ENCODE measurements at regions not wholly inside any gene's neighbourhood (a gene's known extent, or its start where the extent isn't known, plus 50 kb on each side); places are given as distances from the start of the nearest gene placed in this dataset.

GRCh38 chr4:112855058-112855457 is 194.4 kb upstream of the ANK2 start:
- no peaks in the 10 kb centered on the region for H3K9me3 ChIP-seq
- no peaks in the 10 kb centered on the region for H3K36me3 ChIP-seq (ENCODE audit: low read depth)
- ATAC-seq = no peak
- no peak for DNase-seq
- no peak for TF ChIP-seq CTCF (IDR thresholded peaks at IDR 0.05)
- no peak overlapping the region for H3K4me3 ChIP-seq
- intact Hi-C loops (cut with DNase I, micrococcal nuclease) = no loop called here
- H3K4me1 ChIP-seq (ENCODE audit: low read depth) = no peaks in the 10 kb centered on the region

DNA sequence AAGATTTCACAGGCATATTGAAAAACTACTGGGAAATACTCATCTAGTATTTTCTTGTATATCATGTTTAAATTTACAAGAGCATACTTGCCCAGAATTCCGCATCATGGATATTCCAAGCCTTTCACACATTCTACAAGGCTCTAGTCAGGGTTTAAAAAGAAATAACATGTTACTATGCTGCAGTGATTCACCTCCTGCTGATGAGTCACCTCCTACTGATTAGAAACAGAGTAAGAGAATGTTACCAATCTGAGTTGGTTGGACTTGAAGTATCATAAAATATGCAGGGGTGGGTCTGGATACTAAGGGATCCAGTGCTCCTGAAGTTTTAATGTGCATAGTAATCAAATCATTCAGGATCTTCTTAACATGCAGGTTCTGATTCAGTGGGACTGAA is 192.0 kb upstream of the ANK2 start:
- Histone ChIP-seq H3K9me3 (no peaks in the 10 kb centered on the region), H3K4me1 (ENCODE audit: low read depth) (no peaks in the 10 kb centered on the region), H3K4me3 (no peak overlapping the region), H3K36me3 (ENCODE audit: low read depth) (no peaks in the 10 kb centered on the region)
- intact Hi-C loops (cut with DNase I, micrococcal nuclease) = no loop called here
- no peak for TF ChIP-seq CTCF (IDR thresholded peaks at IDR 0.05)
- no peak for DNase-seq
- no peak for ATAC-seq

DNA sequence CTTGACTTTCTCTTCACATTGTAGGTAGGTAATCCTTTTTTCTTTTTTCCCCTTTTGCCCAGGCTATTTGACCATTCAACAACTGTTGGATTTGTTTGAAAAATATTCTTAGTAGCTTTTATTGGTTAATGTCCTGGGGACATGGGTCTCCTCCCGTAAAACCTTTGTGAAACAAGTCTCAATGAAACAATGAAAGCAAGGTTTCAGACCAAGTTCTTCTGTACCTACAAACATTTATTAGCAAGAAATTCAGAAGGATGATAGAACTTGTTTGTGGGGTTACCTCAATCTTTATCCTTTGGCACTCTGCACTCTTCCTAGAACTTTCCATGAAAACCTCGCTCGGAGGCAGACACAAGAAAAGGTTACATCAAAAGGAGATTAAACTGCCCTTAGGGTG is 190.7 kb upstream of the ANK2 start:
- H3K9me3 ChIP-seq = no peaks in the 10 kb centered on the region
- H3K4me3 ChIP-seq = no peak overlapping the region
- no peak for ATAC-seq
- no peaks in the 10 kb centered on the region for H3K36me3 ChIP-seq (ENCODE audit: low read depth)
- intact Hi-C loops (cut with DNase I, micrococcal nuclease) = no loop called here
- no peaks in the 10 kb centered on the region for H3K4me1 ChIP-seq (ENCODE audit: low read depth)
- no peak for TF ChIP-seq CTCF (IDR thresholded peaks at IDR 0.05)
- no peak for DNase-seq

DNA sequence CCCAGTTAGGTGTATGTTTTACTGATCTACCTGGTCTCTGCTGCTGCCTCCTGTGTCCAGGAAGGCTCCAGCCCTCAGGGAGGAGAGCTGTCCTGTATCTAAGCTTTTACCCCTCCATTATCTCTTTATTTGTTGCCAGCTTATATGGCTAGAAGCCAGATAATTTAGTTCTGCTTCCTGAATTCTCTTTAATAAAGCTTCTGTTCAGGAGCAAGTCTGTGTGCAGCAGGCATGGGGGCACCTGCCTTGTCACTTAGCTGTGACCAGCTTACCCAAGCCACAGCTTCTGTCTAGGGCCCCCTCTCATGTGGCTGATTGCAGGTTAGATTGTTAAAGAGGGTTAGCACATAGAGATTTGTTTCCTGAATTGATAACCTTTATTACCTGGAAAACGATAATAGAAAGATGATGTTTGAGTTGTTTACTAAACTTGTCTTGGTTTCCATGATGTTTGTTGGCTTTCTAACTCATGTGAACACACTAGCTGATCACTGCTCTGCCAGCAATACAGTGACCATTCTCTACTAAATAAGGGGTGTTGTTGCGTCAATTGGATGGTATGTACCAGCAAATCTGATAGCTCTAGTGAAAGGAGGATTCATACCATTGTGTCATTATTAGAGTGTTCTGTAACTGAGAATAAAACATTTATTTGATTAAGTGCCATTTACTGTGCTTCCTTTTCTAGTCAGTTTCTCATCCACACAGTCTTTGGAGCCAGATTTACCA is 189.8 kb upstream of the ANK2 start:
- no peaks in the 10 kb centered on the region for H3K9me3 ChIP-seq
- TF ChIP-seq CTCF (IDR thresholded peaks at IDR 0.05) = no peak
- no peaks in the 10 kb centered on the region for H3K36me3 ChIP-seq (ENCODE audit: low read depth)
- ATAC-seq (no peak), DNase-seq (no peak)
- no peak overlapping the region for H3K4me3 ChIP-seq
- H3K4me1 ChIP-seq (ENCODE audit: low read depth) = no peaks in the 10 kb centered on the region
- intact Hi-C loops (cut with DNase I, micrococcal nuclease) = no loop called here

DNA sequence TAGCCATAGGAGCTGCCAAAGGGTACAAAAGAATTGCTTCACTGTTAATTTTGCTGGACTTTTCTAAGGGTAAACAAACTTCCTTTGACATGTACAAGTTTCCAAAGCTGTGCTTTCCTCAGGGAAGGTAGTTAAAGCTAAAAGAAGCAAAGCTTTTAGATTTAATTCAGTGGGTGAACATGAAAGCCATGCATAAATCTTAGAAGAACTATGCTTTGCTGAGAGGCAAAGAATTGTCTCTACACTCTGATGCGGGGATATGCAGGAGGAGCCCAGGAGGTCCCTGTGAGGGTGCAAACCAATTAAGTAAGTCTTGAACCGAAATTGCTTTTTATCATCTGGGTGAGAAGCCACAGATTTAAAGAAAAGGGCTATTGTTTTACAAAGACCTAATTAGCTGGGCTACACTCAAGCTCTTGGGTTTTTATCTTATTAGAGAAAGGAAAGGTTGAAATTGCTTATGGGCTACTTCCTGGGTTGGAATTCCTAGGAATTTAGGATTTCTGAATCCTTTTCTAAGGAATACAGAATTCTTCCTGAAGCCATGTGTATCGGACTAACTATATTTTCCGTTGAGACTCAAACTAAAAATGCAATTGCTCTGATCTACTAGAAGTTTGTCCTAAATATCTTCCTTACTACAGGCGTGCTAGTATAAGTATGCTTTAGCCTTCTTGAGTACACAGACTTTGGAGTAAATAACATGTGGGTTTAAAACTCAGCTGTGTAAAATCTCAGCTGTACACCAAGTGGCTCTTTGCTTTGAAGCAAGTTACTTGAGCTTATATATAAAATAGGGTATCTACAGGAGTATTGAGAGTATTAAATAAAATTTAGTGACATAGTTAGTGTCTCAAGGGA is 188.4 kb upstream of the ANK2 start:
- Histone ChIP-seq H3K9me3 (no peaks in the 10 kb centered on the region), H3K4me1 (ENCODE audit: low read depth) (no peaks in the 10 kb centered on the region), H3K4me3 (no peak overlapping the region), H3K36me3 (ENCODE audit: low read depth) (no peaks in the 10 kb centered on the region)
- no peak for TF ChIP-seq CTCF (IDR thresholded peaks at IDR 0.05)
- ATAC-seq = no peak
- intact Hi-C loops (cut with DNase I, micrococcal nuclease) = no loop called here
- DNase-seq = no peak
